HepG2 (cell line): ENCODE measurements at regions not wholly inside any gene's neighbourhood (a gene's known extent, or its start where the extent isn't known, plus 50 kb on each side); places are given as distances from the start of the nearest gene placed in this dataset.
A peak's percentile ranks its signal among the peaks of the same experiment; 100 is the strongest.

Experiments used
- CBX1 ChIP-seq: IDR thresholded peaks from one replicate; pipeline ENCODE4 v1.6.1; 2016; ENCODE audit warnings: antibody characterized with exemption, low read depth
- ERF ChIP-seq: IDR thresholded peaks from 2 replicates; pipeline ENCODE4 v1.6.1; 2018; ENCODE audit warnings: missing biosample characterization, missing genetic modification reagents
- FOSL2 ChIP-seq: sonication (generic); formaldehyde crosslinking; IDR thresholded peaks from 2 replicates; pipeline ENCODE4 v1.4.0; 2020; ENCODE audit warnings: missing genetic modification reagents
- GTF3A ChIP-seq: sonication (generic); formaldehyde crosslinking; conservative IDR thresholded peaks from 2 replicates; pipeline ENCODE4 v1.4.0; 2020; ENCODE audit warnings: mild to moderate bottlenecking, missing genetic modification reagents
- HOXA9 ChIP-seq: sonication (generic); formaldehyde crosslinking; IDR thresholded peaks from 2 replicates; pipeline ENCODE4 v1.8.1; 2022; ENCODE audit warnings: missing genetic modification reagents, mild to moderate bottlenecking, moderate library complexity, borderline replicate concordance
- MAFG ChIP-seq: sonication (generic); formaldehyde crosslinking; IDR thresholded peaks from 2 replicates; pipeline ENCODE4 v1.5.1; 2020; ENCODE audit warnings: mild to moderate bottlenecking, missing genetic modification reagents
- NAIF1 ChIP-seq: sonication (generic); formaldehyde crosslinking; IDR thresholded peaks from 2 replicates; pipeline ENCODE4 v1.5.0; 2020; ENCODE audit warnings: mild to moderate bottlenecking, missing genetic modification reagents, borderline replicate concordance
- PHB2 ChIP-seq: fragments of 450-650 bp; IDR thresholded peaks from 2 replicates; pipeline ENCODE4 v1.6.1; 2018; ENCODE audit not compliant: partially characterized antibody
- PTBP1 ChIP-seq: fragments of 200-400 bp; formaldehyde crosslinking; IDR thresholded peaks from 2 replicates; pipeline ENCODE4 v1.6.1; 2018; ENCODE audit warnings: low read length, low read depth; ENCODE audit not compliant: poor library complexity, severe bottlenecking
- RCOR2 ChIP-seq: IDR thresholded peaks from 2 replicates; pipeline ENCODE4 v1.6.1; 2016; ENCODE audit warnings: missing biosample characterization, missing genetic modification reagents
- SOX5 ChIP-seq: IDR thresholded peaks from 2 replicates; pipeline ENCODE4 v1.6.1; 2016; ENCODE audit warnings: borderline replicate concordance
- STAG1 ChIP-seq: sonication (generic); formaldehyde crosslinking; IDR thresholded peaks from 2 replicates; pipeline ENCODE4 v1.4.0; 2020; ENCODE audit warnings: missing genetic modification reagents
- TSC22D2 ChIP-seq: sonication (generic); formaldehyde crosslinking; IDR thresholded peaks from 2 replicates; pipeline ENCODE4 v1.5.1; 2020; ENCODE audit warnings: missing genetic modification reagents, mild to moderate bottlenecking, borderline replicate concordance
- XRCC5 ChIP-seq: fragments of 200-400 bp; formaldehyde crosslinking; optimal IDR thresholded peaks from 2 replicates; pipeline ENCODE3; 2017; ENCODE audit warnings: mild to moderate bottlenecking, low read length
- ZC3H13 ChIP-seq: sonication (generic); formaldehyde crosslinking; IDR thresholded peaks from 2 replicates; pipeline ENCODE4 v1.8.1; 2023; ENCODE audit warnings: mild to moderate bottlenecking, missing genetic modification reagents, moderate library complexity
- ZFP82 ChIP-seq: sonication (generic); formaldehyde crosslinking; IDR thresholded peaks from 2 replicates; pipeline ENCODE4 v1.5.1; 2020; ENCODE audit warnings: mild to moderate bottlenecking, missing genetic modification reagents, borderline replicate concordance
- ZNF205 ChIP-seq: IDR thresholded peaks from 2 replicates; pipeline ENCODE4 v1.6.1; 2018; ENCODE audit warnings: missing biosample characterization, missing genetic modification reagents
- ZNF383 ChIP-seq: sonication (generic); formaldehyde crosslinking; IDR thresholded peaks from 2 replicates; pipeline ENCODE4 v1.4.0; 2020; ENCODE audit warnings: missing genetic modification reagents, mild to moderate bottlenecking, borderline replicate concordance
- ZNF446 ChIP-seq: sonication (generic); formaldehyde crosslinking; IDR thresholded peaks from 2 replicates; pipeline ENCODE4 v1.5.0; 2020; ENCODE audit warnings: mild to moderate bottlenecking, missing genetic modification reagents
- ZNF652 ChIP-seq: IDR thresholded peaks from 2 replicates; pipeline ENCODE4 v1.6.1; 2016; ENCODE audit warnings: low read depth, borderline replicate concordance
- ZNF768 ChIP-seq: sonication (generic); formaldehyde crosslinking; IDR thresholded peaks from 2 replicates; pipeline ENCODE4 v1.4.0; 2020; ENCODE audit warnings: missing genetic modification reagents
- ZNF781 ChIP-seq: sonication (generic); formaldehyde crosslinking; IDR thresholded peaks from 2 replicates; pipeline ENCODE4 v1.5.1; 2020; ENCODE audit warnings: borderline replicate concordance, mild to moderate bottlenecking, missing genetic modification reagents; ENCODE audit errors: not compliant biosample characterization
- ZSCAN20 ChIP-seq: sonication (generic); formaldehyde crosslinking; IDR thresholded peaks from 2 replicates; pipeline ENCODE4 v1.4.0; 2020; ENCODE audit warnings: missing genetic modification reagents, mild to moderate bottlenecking, borderline replicate concordance
- TF ChIP-seq, protein P1 (sequence below): sonication (generic); formaldehyde crosslinking; IDR thresholded peaks from 2 replicates; pipeline ENCODE4 v1.5.0; 2020; ENCODE audit warnings: missing genetic modification reagents
- TF ChIP-seq, protein P2 (sequence below): IDR thresholded peaks from 2 replicates; pipeline ENCODE4 v1.6.1; 2016; ENCODE audit warnings: missing compliant biosample characterization, missing genetic modification reagents, borderline replicate concordance
- TF ChIP-seq, protein P3 (sequence below): sonication (generic); IDR thresholded peaks from 2 replicates; pipeline ENCODE4 v1.6.1; 2016; ENCODE audit warnings: low read depth, borderline replicate concordance
- TF ChIP-seq, protein P4 (sequence below): sonication (generic); formaldehyde crosslinking; conservative IDR thresholded peaks from 2 replicates; pipeline ENCODE4 v1.8.0; 2022; ENCODE audit warnings: mild to moderate bottlenecking, moderate library complexity, missing genetic modification reagents

DNA sequence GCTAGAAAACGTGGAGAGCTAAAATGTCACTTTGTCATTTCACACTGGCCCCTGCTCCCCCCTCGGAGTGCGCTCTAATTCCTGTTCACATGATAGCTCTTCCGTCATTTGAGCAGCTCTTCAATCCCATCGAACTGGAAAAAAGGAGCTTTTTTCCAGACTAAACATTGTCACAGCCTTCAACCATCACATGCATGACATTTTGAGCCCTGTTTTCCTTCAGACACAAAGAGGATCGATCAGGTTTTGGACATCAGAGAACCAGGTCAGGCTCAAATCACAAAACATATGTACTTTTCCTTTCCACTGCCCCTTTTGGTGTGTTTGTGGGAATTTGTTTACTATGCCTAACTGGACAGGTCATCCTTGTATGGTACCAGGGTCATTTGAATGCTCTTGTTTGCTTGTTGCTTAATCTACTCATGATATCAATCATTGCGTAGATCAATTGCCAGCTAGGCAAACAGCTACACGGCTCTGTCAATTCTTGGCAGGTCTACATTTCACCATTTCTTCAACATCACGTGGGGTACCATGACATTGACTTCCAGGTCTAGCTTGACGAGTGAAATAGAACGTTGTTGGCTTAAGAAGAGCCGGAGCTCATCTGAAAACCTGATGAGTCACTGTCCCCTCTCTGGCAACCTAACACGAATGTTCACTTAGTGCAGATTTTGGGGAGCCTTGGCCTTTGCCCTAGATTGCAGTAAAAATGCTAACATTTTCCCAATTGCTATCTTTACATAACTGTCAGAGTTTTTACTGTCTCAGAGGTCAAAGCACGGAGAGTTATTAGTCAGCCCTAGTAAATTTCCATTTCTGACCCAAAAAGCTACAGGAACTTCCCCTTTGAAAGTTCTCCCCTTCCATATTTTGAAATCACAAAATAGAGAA lies 87.3 kb downstream of the LYZL2 start (continued):
- TF ChIP-seq STAG1 (CRISPR knock-in tag): 0 out of 2 replicates have a peak, but pooled peaks have one; percentile 2
- no peak for TF ChIP-seq ZC3H13 (CRISPR knock-in tag)
- peak; percentile 95 for TF ChIP-seq SOX5 (CRISPR knock-in tag)
- no peak for TF ChIP-seq HOXA9 (CRISPR knock-in tag)
- no peak for TF ChIP-seq PTBP1
- TF ChIP-seq ZNF446 (CRISPR knock-in tag): no peak
- peak; percentile 54; the same call in 1 of the 2 replicates for TF ChIP-seq NAIF1
- TF ChIP-seq PHB2: no peak
- peak; percentile 96 for TF ChIP-seq FOSL2 (CRISPR knock-in tag)
- TF ChIP-seq ZNF652 (CRISPR knock-in tag): no peak
- no peak for TF ChIP-seq XRCC5
- no peak for TF ChIP-seq ZSCAN20 (CRISPR knock-in tag)
- TF ChIP-seq TSC22D2: no peak
- peak; percentile 91 for TF ChIP-seq MAFG (CRISPR knock-in tag)
- TF ChIP-seq RCOR2: peak; percentile 93
- TF ChIP-seq, protein P1, sequence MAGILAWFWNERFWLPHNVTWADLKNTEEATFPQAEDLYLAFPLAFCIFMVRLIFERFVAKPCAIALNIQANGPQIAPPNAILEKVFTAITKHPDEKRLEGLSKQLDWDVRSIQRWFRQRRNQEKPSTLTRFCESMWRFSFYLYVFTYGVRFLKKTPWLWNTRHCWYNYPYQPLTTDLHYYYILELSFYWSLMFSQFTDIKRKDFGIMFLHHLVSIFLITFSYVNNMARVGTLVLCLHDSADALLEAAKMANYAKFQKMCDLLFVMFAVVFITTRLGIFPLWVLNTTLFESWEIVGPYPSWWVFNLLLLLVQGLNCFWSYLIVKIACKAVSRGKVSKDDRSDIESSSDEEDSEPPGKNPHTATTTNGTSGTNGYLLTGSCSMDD: no peak
- TF ChIP-seq ZNF781 (CRISPR knock-in tag): peak; percentile 48
- TF ChIP-seq, protein P2, sequence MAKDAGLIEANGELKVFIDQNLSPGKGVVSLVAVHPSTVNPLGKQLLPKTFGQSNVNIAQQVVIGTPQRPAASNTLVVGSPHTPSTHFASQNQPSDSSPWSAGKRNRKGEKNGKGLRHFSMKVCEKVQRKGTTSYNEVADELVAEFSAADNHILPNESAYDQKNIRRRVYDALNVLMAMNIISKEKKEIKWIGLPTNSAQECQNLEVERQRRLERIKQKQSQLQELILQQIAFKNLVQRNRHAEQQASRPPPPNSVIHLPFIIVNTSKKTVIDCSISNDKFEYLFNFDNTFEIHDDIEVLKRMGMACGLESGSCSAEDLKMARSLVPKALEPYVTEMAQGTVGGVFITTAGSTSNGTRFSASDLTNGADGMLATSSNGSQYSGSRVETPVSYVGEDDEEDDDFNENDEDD: no peak; the same call in 1 of the 2 replicates
- TF ChIP-seq ZNF383 (CRISPR knock-in tag): no peak
- TF ChIP-seq, protein P3, sequence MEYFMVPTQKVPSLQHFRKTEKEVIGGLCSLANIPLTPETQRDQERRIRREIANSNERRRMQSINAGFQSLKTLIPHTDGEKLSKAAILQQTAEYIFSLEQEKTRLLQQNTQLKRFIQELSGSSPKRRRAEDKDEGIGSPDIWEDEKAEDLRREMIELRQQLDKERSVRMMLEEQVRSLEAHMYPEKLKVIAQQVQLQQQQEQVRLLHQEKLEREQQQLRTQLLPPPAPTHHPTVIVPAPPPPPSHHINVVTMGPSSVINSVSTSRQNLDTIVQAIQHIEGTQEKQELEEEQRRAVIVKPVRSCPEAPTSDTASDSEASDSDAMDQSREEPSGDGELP: peak; percentile 98
- no peak for TF ChIP-seq GTF3A (CRISPR knock-in tag)
- no peak for TF ChIP-seq CBX1
- no peak; the same call in 1 of the 2 replicates for TF ChIP-seq ZFP82 (CRISPR knock-in tag)
- no peak for TF ChIP-seq ZNF768 (CRISPR knock-in tag)
- TF ChIP-seq, protein P4, sequence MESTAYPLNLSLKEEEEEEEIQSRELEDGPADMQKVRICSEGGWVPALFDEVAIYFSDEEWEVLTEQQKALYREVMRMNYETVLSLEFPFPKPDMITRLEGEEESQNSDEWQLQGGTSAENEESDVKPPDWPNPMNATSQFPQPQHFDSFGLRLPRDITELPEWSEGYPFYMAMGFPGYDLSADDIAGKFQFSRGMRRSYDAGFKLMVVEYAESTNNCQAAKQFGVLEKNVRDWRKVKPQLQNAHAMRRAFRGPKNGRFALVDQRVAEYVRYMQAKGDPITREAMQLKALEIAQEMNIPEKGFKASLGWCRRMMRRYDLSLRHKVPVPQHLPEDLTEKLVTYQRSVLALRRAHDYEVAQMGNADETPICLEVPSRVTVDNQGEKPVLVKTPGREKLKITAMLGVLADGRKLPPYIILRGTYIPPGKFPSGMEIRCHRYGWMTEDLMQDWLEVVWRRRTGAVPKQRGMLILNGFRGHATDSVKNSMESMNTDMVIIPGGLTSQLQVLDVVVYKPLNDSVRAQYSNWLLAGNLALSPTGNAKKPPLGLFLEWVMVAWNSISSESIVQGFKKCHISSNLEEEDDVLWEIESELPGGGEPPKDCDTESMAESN (CRISPR knock-in tag): peak; percentile 72; the same call in 1 of the 2 replicates
- peak; percentile 90; the same call in 1 of the 2 replicates for TF ChIP-seq ERF (CRISPR knock-in tag)
- peak; percentile 75 for TF ChIP-seq ZNF205 (CRISPR knock-in tag)
